ENCODE measurements at regions not wholly inside any gene's neighbourhood (a gene's known extent, or its start where the extent isn't known, plus 50 kb on each side); places are given as distances from the start of the nearest gene placed in this dataset.

DNA sequence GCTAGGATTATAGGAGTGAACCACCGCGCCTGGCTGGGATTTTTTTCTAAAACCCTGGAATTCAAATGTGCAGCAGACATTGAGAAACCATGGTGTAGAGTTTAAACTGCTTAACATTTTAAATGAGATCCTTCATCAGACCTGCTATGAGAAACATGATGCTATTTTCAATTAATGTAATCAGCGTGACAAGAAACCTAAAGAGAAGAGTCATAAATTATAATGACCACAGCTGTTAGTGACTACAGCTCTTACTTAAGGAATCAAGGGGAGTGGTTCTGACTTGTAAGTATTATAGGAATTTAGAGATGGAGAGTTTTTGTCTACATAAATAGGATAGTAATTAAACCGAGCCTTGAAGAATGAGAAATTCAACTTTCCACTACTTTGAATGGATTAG, 170.6 kb downstream of the BARX2 start:
- TF ChIP-seq POLR2A (IDR thresholded peaks at IDR 0.05) (no peak), CTCF (IDR thresholded peaks at IDR 0.05) (no peak), EP300 (IDR thresholded peaks at IDR 0.05) (no peak), POLR2AphosphoS5 (IDR thresholded peaks at IDR 0.05) (no peak)

Data from sigmoid colon (tissue), 4 donors.